Endothelial cell of umbilical vein (primary cell): ENCODE measurements at regions not wholly inside any gene's neighbourhood (a gene's known extent, or its start where the extent isn't known, plus 50 kb on each side); places are given as distances from the start of the nearest gene placed in this dataset.

ENCODE experiments used
- EZH2 ChIP-seq: IDR thresholded peaks from 2 replicates; pipeline ENCODE4 v1.6.1; 2012; ENCODE audit warnings: borderline replicate concordance, low read depth, mild to moderate bottlenecking, moderate library complexity, low read length, inconsistent platforms; ENCODE audit not compliant: severe bottlenecking
- FOS ChIP-seq: IDR thresholded peaks from 2 replicates; pipeline ENCODE4 v1.6.1; 2011; ENCODE audit warnings: mild to moderate bottlenecking, low read length, moderate library complexity, borderline replicate concordance; ENCODE audit not compliant: insufficient read depth
- GATA2 ChIP-seq: IDR thresholded peaks from 2 replicates; pipeline ENCODE4 v1.7.0; 2011; ENCODE audit warnings: low read depth, mild to moderate bottlenecking, moderate library complexity, mixed read lengths, low read length; ENCODE audit not compliant: insufficient read length, insufficient read depth
- JUN ChIP-seq: IDR thresholded peaks from 2 replicates; pipeline ENCODE4 v1.6.1; 2011; ENCODE audit warnings: borderline replicate concordance, low read depth; ENCODE audit not compliant: insufficient read length, insufficient read depth
- MYC ChIP-seq: IDR thresholded peaks from one replicate; pipeline ENCODE4 v1.6.1; 2011; ENCODE audit warnings: mild to moderate bottlenecking, low read depth, low read length
- POLR2A ChIP-seq: IDR thresholded peaks from 2 replicates; pipeline ENCODE4 v1.6.1; 2012; ENCODE audit warnings: low read depth, mild to moderate bottlenecking, control low read depth, low read length
- POLR2AphosphoS5 ChIP-seq: IDR thresholded peaks from 2 replicates; pipeline ENCODE4 v1.6.1; 2012; ENCODE audit warnings: low read depth, mild to moderate bottlenecking, control low read depth, low read length, moderate library complexity; ENCODE audit not compliant: insufficient read depth
- TF ChIP-seq, protein P1 (sequence below), 2 donors: IDR thresholded peaks; 1 replicate in 1 of 2; 2 replicates in 1 of 2; pipeline ENCODE4 v1.5.1; 2011; ENCODE audit warnings: low read length in 2 of 2, mild to moderate bottlenecking in 2 of 2, moderate library complexity in 2 of 2, control low read depth in 1 of 2, inconsistent platforms in 1 of 2, low read depth in 1 of 2; ENCODE audit not compliant: insufficient read depth in 1 of 2; ENCODE audit errors: extremely low read depth in 1 of 2
- TF ChIP-seq, protein P2 (sequence below): IDR thresholded peaks from 2 replicates; pipeline ENCODE4 v1.6.1; 2011; ENCODE audit not compliant: insufficient read depth, insufficient read length

DNA sequence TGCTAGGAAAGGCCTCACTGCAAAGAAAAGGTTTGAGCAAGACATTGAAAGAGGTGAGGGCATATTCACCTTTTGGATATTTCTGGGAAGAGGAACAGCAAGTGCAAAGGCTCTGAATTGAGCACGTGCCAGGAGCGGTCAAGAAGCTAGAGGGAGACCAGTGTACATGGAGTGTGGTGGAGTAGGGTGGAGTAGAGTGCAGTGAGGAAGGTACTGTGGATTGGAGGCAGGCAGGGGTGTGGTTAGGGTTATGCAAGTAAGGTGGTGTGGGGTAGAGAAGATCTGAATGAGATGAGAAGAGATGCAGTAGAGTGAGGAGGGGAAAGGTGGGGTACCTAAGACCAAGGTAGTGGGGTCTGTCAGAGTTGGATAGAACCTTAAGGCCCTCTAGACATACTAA, 119.6 kb downstream of the OMA1 start:
- TF ChIP-seq EZH2 (no peak), POLR2AphosphoS5 (no peak), POLR2A (no peak), JUN (no peak), MYC (no peak), GATA2 (no peak), FOS (no peak)
- TF ChIP-seq, protein P1, sequence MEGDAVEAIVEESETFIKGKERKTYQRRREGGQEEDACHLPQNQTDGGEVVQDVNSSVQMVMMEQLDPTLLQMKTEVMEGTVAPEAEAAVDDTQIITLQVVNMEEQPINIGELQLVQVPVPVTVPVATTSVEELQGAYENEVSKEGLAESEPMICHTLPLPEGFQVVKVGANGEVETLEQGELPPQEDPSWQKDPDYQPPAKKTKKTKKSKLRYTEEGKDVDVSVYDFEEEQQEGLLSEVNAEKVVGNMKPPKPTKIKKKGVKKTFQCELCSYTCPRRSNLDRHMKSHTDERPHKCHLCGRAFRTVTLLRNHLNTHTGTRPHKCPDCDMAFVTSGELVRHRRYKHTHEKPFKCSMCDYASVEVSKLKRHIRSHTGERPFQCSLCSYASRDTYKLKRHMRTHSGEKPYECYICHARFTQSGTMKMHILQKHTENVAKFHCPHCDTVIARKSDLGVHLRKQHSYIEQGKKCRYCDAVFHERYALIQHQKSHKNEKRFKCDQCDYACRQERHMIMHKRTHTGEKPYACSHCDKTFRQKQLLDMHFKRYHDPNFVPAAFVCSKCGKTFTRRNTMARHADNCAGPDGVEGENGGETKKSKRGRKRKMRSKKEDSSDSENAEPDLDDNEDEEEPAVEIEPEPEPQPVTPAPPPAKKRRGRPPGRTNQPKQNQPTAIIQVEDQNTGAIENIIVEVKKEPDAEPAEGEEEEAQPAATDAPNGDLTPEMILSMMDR (IDR thresholded peaks at IDR 0.05; ENCODE audit: extremely low read depth in 1 of 2, insufficient read depth in 1 of 2, low read depth in 1 of 2, low read length in 2 of 2), result no peak
- TF ChIP-seq, protein P2, sequence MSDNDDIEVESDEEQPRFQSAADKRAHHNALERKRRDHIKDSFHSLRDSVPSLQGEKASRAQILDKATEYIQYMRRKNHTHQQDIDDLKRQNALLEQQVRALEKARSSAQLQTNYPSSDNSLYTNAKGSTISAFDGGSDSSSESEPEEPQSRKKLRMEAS, result no peak
